Caco-2 (cell line): ENCODE measurements at regions not wholly inside any gene's neighbourhood (a gene's known extent, or its start where the extent isn't known, plus 50 kb on each side); places are given as distances from the start of the nearest gene placed in this dataset.
"Not testable (repeated sequence)": the region's sequence is repeated elsewhere in the genome, so short reads cannot be mapped to it uniquely, and the experiment has no call there.

Source experiments
- BruUV-seq: library from RNA; stranded (reverse); fragments of 400-500 nt; replicated peaks from 2 replicates; lab custom pipeline; 2021; lab: Mats Ljungman, UMichigan
- CTCF ChIA-PET: fragments of 300-600 bp; sonication (Branson Sonifier 250); formaldehyde crosslinking; loops from one replicate; lab custom pipeline; 2022; ENCODE audit warnings: antibody characterized with exemption; lab: Charles Lee
- POLR2A ChIA-PET: fragments of 300-600 bp; sonication (Branson Sonifier 250); formaldehyde crosslinking; loops from one replicate; lab custom pipeline; 2022; ENCODE audit warnings: antibody characterized with exemption; lab: Charles Lee
- DNase-seq, 2 experiments: peaks; one replicate each; pipeline versions ENCODE4 v3.0.0 to v3.0.0-alpha.2; 2020 to 2022
- H3K27me3 ChIP-seq: replicated peaks from 2 replicates; pipeline ENCODE4 v1.6.0; 2011; ENCODE audit warnings: low read length; ENCODE audit not compliant: control insufficient read depth, insufficient read depth
- H3K36me3 ChIP-seq: 2 replicates; pipeline ENCODE4 v1.5.1; 2011; ENCODE audit warnings: low read length; ENCODE audit not compliant: control insufficient read depth, insufficient read depth
- H3K4me1 ChIP-seq: fragments of 250-450 bp; sonication (Bioruptor Pico); 2 replicates; pipeline ENCODE4 v1.5.1; 2020; ENCODE audit warnings: mild to moderate bottlenecking
- H3K4me3 ChIP-seq: 2 replicates; pipeline ENCODE4 v1.5.1; 2011; ENCODE audit warnings: low read depth, mild to moderate bottlenecking, control low read depth, low read length
- H3K9me3 ChIP-seq: fragments of 250-450 bp; sonication (Bioruptor Pico); 2 replicates; pipeline ENCODE4 v1.5.1; 2020; ENCODE audit warnings: mild to moderate bottlenecking, moderate library complexity
- H3K27ac Mint-ChIP-seq: one replicate; pipeline ENCODE4 v1.8.0; 2022; ENCODE audit warnings: mixed read lengths; ENCODE audit not compliant: unreplicated experiment
- H3K27me3 Mint-ChIP-seq: one replicate; pipeline ENCODE4 v1.8.0; 2022; ENCODE audit warnings: mixed read lengths; ENCODE audit not compliant: insufficient read depth, unreplicated experiment
- H3K36me3 Mint-ChIP-seq: one replicate; pipeline ENCODE4 v1.8.0; 2022; ENCODE audit warnings: mild to moderate bottlenecking, mixed read lengths; ENCODE audit not compliant: insufficient read depth, unreplicated experiment
- H3K4me1 Mint-ChIP-seq: one replicate; pipeline ENCODE4 v1.8.0; 2022; ENCODE audit warnings: low read depth, mixed read lengths; ENCODE audit not compliant: unreplicated experiment
- H3K4me3 Mint-ChIP-seq: one replicate; pipeline ENCODE4 v1.8.0; 2022; ENCODE audit warnings: mild to moderate bottlenecking, moderate library complexity, mixed read lengths; ENCODE audit not compliant: unreplicated experiment
- H3K9me3 Mint-ChIP-seq: one replicate; pipeline ENCODE4 v1.8.0; 2022; ENCODE audit warnings: mixed read lengths; ENCODE audit not compliant: unreplicated experiment
- CTCF ChIP-seq, 2 experiments: fragments of 200-600 bp in 1 of 2; IDR thresholded peaks; 1 replicate in 1 of 2; 2 replicates in 1 of 2; pipeline versions ENCODE4 v1.5.1 to v1.8.0; 2011 to 2022; ENCODE audit warnings: antibody characterized with exemption in 1 of 2, control low read depth in 1 of 2, inconsistent platforms in 1 of 2, low read depth in 1 of 2, low read length in 1 of 2, mild to moderate bottlenecking in 1 of 2, moderate library complexity in 1 of 2; ENCODE audit not compliant: insufficient read depth in 1 of 2, severe bottlenecking in 1 of 2, unreplicated experiment in 1 of 2
- intact Hi-C: fragments of 100-400 bp; cut with micrococcal nuclease; formaldehyde crosslinking; loops from one replicate; pipeline ENCODE4 v1.10.0; 2022; ENCODE audit not compliant: unreplicated experiment

GRCh38 chr4:75169020-75169419 lies 236.1 kb downstream of the PARM1 start:
- Mint-ChIP-seq H3K27me3 (no peaks in the 10 kb centered on the region), H3K27ac (no peak overlapping the region)
- TF ChIP-seq CTCF (IDR thresholded peaks at IDR 0.05; ENCODE audit: insufficient read depth in 1 of 2, low read depth in 1 of 2, low read length in 1 of 2, severe bottlenecking in 1 of 2, unreplicated experiment in 1 of 2), result no peak

GRCh38 chr4:75168548-75168947 lies 235.6 kb downstream of the PARM1 start:
- intact Hi-C loops, result no loop called here
- H3K9me3 ChIP-seq, result no peaks in the 10 kb centered on the region
- H3K4me3 ChIP-seq, result no peak overlapping the region
- TF ChIP-seq CTCF (IDR thresholded peaks at IDR 0.05; ENCODE audit: insufficient read depth in 1 of 2, low read depth in 1 of 2, low read length in 1 of 2, severe bottlenecking in 1 of 2, unreplicated experiment in 1 of 2), result no peak
- H3K27me3 Mint-ChIP-seq, result no peaks in the 10 kb centered on the region
- H3K36me3 ChIP-seq, result no peaks in the 10 kb centered on the region
- no peaks in the 10 kb centered on the region for H3K27me3 ChIP-seq
- no TSS peak for BruUV-seq
- no peaks in the 10 kb centered on the region for H3K9me3 Mint-ChIP-seq
- H3K27ac Mint-ChIP-seq, result no peak overlapping the region
- H3K36me3 Mint-ChIP-seq, result no peaks in the 10 kb centered on the region
- DNase-seq, result no peak
- ChIA-PET POLR2A (no interaction called here), CTCF (no interaction called here)
- H3K4me1 ChIP-seq, result no peaks in the 10 kb centered on the region
- H3K4me1 Mint-ChIP-seq, result no peaks in the 10 kb centered on the region
- H3K4me3 Mint-ChIP-seq, result no peak overlapping the region

More at GRCh38 chr4:75169020-75169419, 236.1 kb downstream of the PARM1 start:
- Histone ChIP-seq H3K9me3 (no peaks in the 10 kb centered on the region), H3K4me3 (no peak overlapping the region), H3K36me3 (no peaks in the 10 kb centered on the region), H3K27me3 (no peaks in the 10 kb centered on the region), H3K4me1 (no peaks in the 10 kb centered on the region)
- BruUV-seq, result no TSS peak
- no peak overlapping the region for H3K4me3 Mint-ChIP-seq
- no peaks in the 10 kb centered on the region for H3K36me3 Mint-ChIP-seq
- ChIA-PET CTCF (no interaction called here), POLR2A (no interaction called here)
- intact Hi-C loops, result no loop called here
- H3K9me3 Mint-ChIP-seq, result no peaks in the 10 kb centered on the region
- H3K4me1 Mint-ChIP-seq, result no peaks in the 10 kb centered on the region
- no peak for DNase-seq

- H3K36me3 ChIP-seq, H3K4me3 Mint-ChIP-seq, H3K4me3 ChIP-seq, H3K27me3 Mint-ChIP-seq, H3K27ac Mint-ChIP-seq, H3K9me3 ChIP-seq, H3K4me1 Mint-ChIP-seq, H3K4me1 ChIP-seq, DNase-seq, intact Hi-C loops, H3K36me3 Mint-ChIP-seq, CTCF ChIA-PET, H3K27me3 ChIP-seq, POLR2A ChIA-PET, H3K9me3 Mint-ChIP-seq, BruUV-seq: not testable (repeated sequence)
Measured at GRCh38 chr4:75165100-75165499, 232.2 kb downstream of the PARM1 start.

- no peaks in the 10 kb centered on the region for H3K4me1 Mint-ChIP-seq
- Histone ChIP-seq H3K36me3 (no peaks in the 10 kb centered on the region), H3K4me1 (no peaks in the 10 kb centered on the region), H3K9me3 (no peaks in the 10 kb centered on the region; the same call in 1 of the 2 replicates), H3K4me3 (no peak overlapping the region), H3K27me3 (no peaks in the 10 kb centered on the region)
- H3K4me3 Mint-ChIP-seq, result no peak overlapping the region
- DNase-seq, result no peak
- H3K9me3 Mint-ChIP-seq, result peaks cover 10% of the 10 kb centered on the region
- TF ChIP-seq CTCF (IDR thresholded peaks at IDR 0.05; ENCODE audit: insufficient read depth in 1 of 2, low read depth in 1 of 2, low read length in 1 of 2, severe bottlenecking in 1 of 2, unreplicated experiment in 1 of 2), result no peak
- no peak overlapping the region for H3K27ac Mint-ChIP-seq
- ChIA-PET POLR2A (no interaction called here), CTCF (interaction anchor here (0.6 kb wide), 1 partner anchor 552 kb away, joined by 6 read pairs; no protein-coding TSS in a partner anchor)
- BruUV-seq, result no TSS peak
- H3K27me3 Mint-ChIP-seq, result peaks cover 8% of the 10 kb centered on the region
- intact Hi-C loops, result no loop called here
- no peaks in the 10 kb centered on the region for H3K36me3 Mint-ChIP-seq
Measured at GRCh38 chr4:75158451-75158850, 225.5 kb downstream of the PARM1 start.
